ENCODE measurements at regions not wholly inside any gene's neighbourhood (a gene's known extent, or its start where the extent isn't known, plus 50 kb on each side); places are given as distances from the start of the nearest gene placed in this dataset.

GRCh38 chr1:38451541-38451993 is 405.0 kb upstream of the POU3F1 start:
- no peaks in the 10 kb centered on the region for H3K9me3 ChIP-seq (ENCODE audit: control insufficient read depth in 2 of 2, low read length in 2 of 2)
- no peak overlapping the region for H3K9ac ChIP-seq (ENCODE audit: low read length in 2 of 2)
- H3K4me3 ChIP-seq (ENCODE audit: low read length in 2 of 2) = no peak overlapping the region
- H3K27ac ChIP-seq (ENCODE audit: low read length) = no peak overlapping the region
- H3K4me1 ChIP-seq (ENCODE audit: control insufficient read depth, insufficient read depth, low read length) = no peaks in the 10 kb centered on the region
- no peaks in the 10 kb centered on the region for H3K36me3 ChIP-seq (ENCODE audit: control insufficient read depth in 2 of 2, insufficient read depth in 2 of 2, low read length in 2 of 2)
- peaks cover 0 to 6% of the 10 kb centered on the region in 2 donors for H3K27me3 ChIP-seq (ENCODE audit: control insufficient read depth in 1 of 2, insufficient read depth in 2 of 2, low read length in 2 of 2)

GRCh38 chr1:38448893-38449292 is 402.3 kb upstream of the POU3F1 start:
- Histone ChIP-seq H3K4me1 (ENCODE audit: control insufficient read depth, insufficient read depth, low read length) (no peaks in the 10 kb centered on the region), H3K9me3 (ENCODE audit: control insufficient read depth in 2 of 2, low read length in 2 of 2) (no peaks in the 10 kb centered on the region), H3K27me3 (ENCODE audit: control insufficient read depth in 1 of 2, insufficient read depth in 2 of 2, low read length in 2 of 2) (peaks cover 6 to 10% of the 10 kb centered on the region in 2 donors), H3K36me3 (ENCODE audit: control insufficient read depth in 2 of 2, insufficient read depth in 2 of 2, low read length in 2 of 2) (no peaks in the 10 kb centered on the region), H3K9ac (ENCODE audit: low read length in 2 of 2) (no peak overlapping the region), H3K27ac (ENCODE audit: low read length) (no peak overlapping the region), H3K4me3 (ENCODE audit: low read length in 2 of 2) (no peak overlapping the region)

DNA sequence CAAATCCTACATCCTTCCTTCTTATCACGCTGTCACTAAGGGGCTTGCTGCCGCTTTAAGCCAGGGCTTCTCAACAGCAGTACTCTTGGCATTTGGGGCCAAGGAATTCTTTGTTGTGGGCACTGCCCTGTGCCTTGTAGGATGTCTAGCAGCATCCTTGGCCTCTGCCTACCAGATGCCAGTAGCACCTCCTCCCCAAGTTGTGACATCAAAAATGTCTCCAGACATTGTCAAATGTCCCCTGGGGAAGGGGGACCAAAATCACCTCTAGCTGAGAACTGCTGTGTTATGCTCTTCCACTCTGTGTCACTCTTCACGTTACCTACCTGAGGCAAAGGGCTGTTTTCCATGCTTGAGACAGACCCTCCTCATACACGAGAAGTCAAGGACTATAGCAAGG is 400.3 kb upstream of the POU3F1 start:
- Histone ChIP-seq H3K27ac (ENCODE audit: low read length) (no peak overlapping the region), H3K4me3 (ENCODE audit: low read length in 2 of 2) (no peak overlapping the region), H3K9ac (ENCODE audit: low read length in 2 of 2) (no peak overlapping the region), H3K27me3 (ENCODE audit: control insufficient read depth in 1 of 2, insufficient read depth in 2 of 2, low read length in 2 of 2) (peaks cover 7 to 12% of the 10 kb centered on the region in 2 donors), H3K36me3 (ENCODE audit: control insufficient read depth in 2 of 2, insufficient read depth in 2 of 2, low read length in 2 of 2) (no peaks in the 10 kb centered on the region), H3K9me3 (ENCODE audit: control insufficient read depth in 2 of 2, low read length in 2 of 2) (peaks cover 0 to 3% of the 10 kb centered on the region in 2 donors), H3K4me1 (ENCODE audit: control insufficient read depth, insufficient read depth, low read length) (no peaks in the 10 kb centered on the region)

GRCh38 chr1:38444770-38445442 is 398.3 kb upstream of the POU3F1 start:
- Histone ChIP-seq H3K27me3 (ENCODE audit: control insufficient read depth in 1 of 2, insufficient read depth in 2 of 2, low read length in 2 of 2) (peaks cover 7 to 12% of the 10 kb centered on the region in 2 donors), H3K36me3 (ENCODE audit: control insufficient read depth in 2 of 2, insufficient read depth in 2 of 2, low read length in 2 of 2) (no peaks in the 10 kb centered on the region), H3K4me3 (ENCODE audit: low read length in 2 of 2) (no peak overlapping the region), H3K27ac (ENCODE audit: low read length) (no peak overlapping the region), H3K9ac (ENCODE audit: low read length in 2 of 2) (no peak overlapping the region), H3K9me3 (ENCODE audit: control insufficient read depth in 2 of 2, low read length in 2 of 2) (peaks cover 5 to 6% of the 10 kb centered on the region in 2 donors), H3K4me1 (ENCODE audit: control insufficient read depth, insufficient read depth, low read length) (no peaks in the 10 kb centered on the region)

- H3K36me3 ChIP-seq (ENCODE audit: control insufficient read depth in 2 of 2, insufficient read depth in 2 of 2, low read length in 2 of 2) = no peaks in the 10 kb centered on the region
- no peak overlapping the region for H3K27ac ChIP-seq (ENCODE audit: low read length)
- no peak overlapping the region for H3K4me3 ChIP-seq (ENCODE audit: low read length in 2 of 2)
- peaks cover 7 to 12% of the 10 kb centered on the region in 2 donors for H3K27me3 ChIP-seq (ENCODE audit: control insufficient read depth in 1 of 2, insufficient read depth in 2 of 2, low read length in 2 of 2)
- peaks cover 5 to 6% of the 10 kb centered on the region in 2 donors for H3K9me3 ChIP-seq (ENCODE audit: control insufficient read depth in 2 of 2, low read length in 2 of 2)
- no peaks in the 10 kb centered on the region for H3K4me1 ChIP-seq (ENCODE audit: control insufficient read depth, insufficient read depth, low read length)
- H3K9ac ChIP-seq (ENCODE audit: low read length in 2 of 2) = no peak overlapping the region
Observed at GRCh38 chr1:38444311-38444710, 397.7 kb upstream of the POU3F1 start.

GRCh38 chr1:38440402-38440801 is 393.8 kb upstream of the POU3F1 start:
- Histone ChIP-seq H3K27ac (ENCODE audit: low read length) (no peak overlapping the region), H3K4me3 (ENCODE audit: low read length in 2 of 2) (no peak overlapping the region), H3K4me1 (ENCODE audit: control insufficient read depth, insufficient read depth, low read length) (no peaks in the 10 kb centered on the region), H3K36me3 (ENCODE audit: control insufficient read depth in 2 of 2, insufficient read depth in 2 of 2, low read length in 2 of 2) (no peaks in the 10 kb centered on the region), H3K27me3 (ENCODE audit: control insufficient read depth in 1 of 2, insufficient read depth in 2 of 2, low read length in 2 of 2) (peaks cover 4 to 5% of the 10 kb centered on the region in 2 donors), H3K9ac (ENCODE audit: low read length in 2 of 2) (no peak overlapping the region), H3K9me3 (ENCODE audit: control insufficient read depth in 2 of 2, low read length in 2 of 2) (peaks cover 5 to 6% of the 10 kb centered on the region in 2 donors)

GRCh38 chr1:38436749-38437148 is 390.2 kb upstream of the POU3F1 start:
- Histone ChIP-seq H3K4me3 (ENCODE audit: low read length in 2 of 2) (no peak overlapping the region), H3K36me3 (ENCODE audit: control insufficient read depth in 2 of 2, insufficient read depth in 2 of 2, low read length in 2 of 2) (no peaks in the 10 kb centered on the region), H3K4me1 (ENCODE audit: control insufficient read depth, insufficient read depth, low read length) (no peaks in the 10 kb centered on the region), H3K27ac (ENCODE audit: low read length) (no peak overlapping the region), H3K27me3 (ENCODE audit: control insufficient read depth in 1 of 2, insufficient read depth in 2 of 2, low read length in 2 of 2) (peaks cover 0 to 2% of the 10 kb centered on the region in 2 donors), H3K9ac (ENCODE audit: low read length in 2 of 2) (no peak overlapping the region), H3K9me3 (ENCODE audit: control insufficient read depth in 2 of 2, low read length in 2 of 2) (peaks cover 2 to 5% of the 10 kb centered on the region in 2 donors)

GRCh38 chr1:38436006-38436405 is 389.4 kb upstream of the POU3F1 start:
- no peak overlapping the region for H3K4me3 ChIP-seq (ENCODE audit: low read length in 2 of 2)
- H3K36me3 ChIP-seq (ENCODE audit: control insufficient read depth in 2 of 2, insufficient read depth in 2 of 2, low read length in 2 of 2) = no peaks in the 10 kb centered on the region
- no peak overlapping the region for H3K27ac ChIP-seq (ENCODE audit: low read length)
- H3K9ac ChIP-seq (ENCODE audit: low read length in 2 of 2) = no peak overlapping the region
- H3K4me1 ChIP-seq (ENCODE audit: control insufficient read depth, insufficient read depth, low read length) = no peaks in the 10 kb centered on the region
- peaks cover 0 to 2% of the 10 kb centered on the region in 2 donors for H3K27me3 ChIP-seq (ENCODE audit: control insufficient read depth in 1 of 2, insufficient read depth in 2 of 2, low read length in 2 of 2)
- H3K9me3 ChIP-seq (ENCODE audit: control insufficient read depth in 2 of 2, low read length in 2 of 2) = peaks cover 0 to 5% of the 10 kb centered on the region in 2 donors

DNA sequence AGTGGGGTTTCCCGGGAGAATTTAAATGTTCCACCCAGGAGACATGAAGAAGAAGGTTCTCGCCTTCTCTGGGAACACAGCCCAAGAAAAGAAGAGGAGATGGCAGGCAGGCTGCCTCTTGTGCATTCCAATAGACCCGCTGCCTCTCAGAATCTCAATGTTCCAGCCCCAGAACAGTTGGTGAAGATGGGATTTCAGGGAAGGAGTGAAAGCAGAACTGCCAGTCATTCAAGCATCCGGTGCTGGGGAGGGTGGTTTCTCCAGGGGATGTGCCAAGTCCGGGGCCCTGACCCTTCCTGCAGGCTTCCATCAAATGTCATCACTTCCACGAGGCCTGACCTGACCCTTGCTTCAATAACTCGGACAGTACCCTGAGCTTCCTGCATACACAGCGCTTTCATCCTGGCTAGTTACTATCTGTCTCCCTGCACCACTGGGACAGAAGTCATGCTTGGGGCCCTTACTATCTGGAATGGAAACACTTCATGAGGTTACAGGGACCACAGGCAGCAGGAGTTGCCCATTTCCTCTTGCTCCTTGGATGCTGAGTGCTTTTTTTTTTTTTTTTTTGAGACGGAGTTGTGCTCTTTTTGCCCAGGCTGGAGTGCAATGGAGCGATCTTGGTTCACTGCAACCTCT is 386.6 kb upstream of the POU3F1 start:
- Histone ChIP-seq H3K9me3 (ENCODE audit: control insufficient read depth in 2 of 2, low read length in 2 of 2) (no peaks in the 10 kb centered on the region), H3K9ac (ENCODE audit: low read length in 2 of 2) (no peak overlapping the region), H3K36me3 (ENCODE audit: control insufficient read depth in 2 of 2, insufficient read depth in 2 of 2, low read length in 2 of 2) (no peaks in the 10 kb centered on the region), H3K27ac (ENCODE audit: low read length) (no peak overlapping the region), H3K27me3 (ENCODE audit: control insufficient read depth in 1 of 2, insufficient read depth in 2 of 2, low read length in 2 of 2) (peaks cover 0 to 2% of the 10 kb centered on the region in 2 donors), H3K4me1 (ENCODE audit: control insufficient read depth, insufficient read depth, low read length) (no peaks in the 10 kb centered on the region), H3K4me3 (ENCODE audit: low read length in 2 of 2) (no peak overlapping the region)

DNA sequence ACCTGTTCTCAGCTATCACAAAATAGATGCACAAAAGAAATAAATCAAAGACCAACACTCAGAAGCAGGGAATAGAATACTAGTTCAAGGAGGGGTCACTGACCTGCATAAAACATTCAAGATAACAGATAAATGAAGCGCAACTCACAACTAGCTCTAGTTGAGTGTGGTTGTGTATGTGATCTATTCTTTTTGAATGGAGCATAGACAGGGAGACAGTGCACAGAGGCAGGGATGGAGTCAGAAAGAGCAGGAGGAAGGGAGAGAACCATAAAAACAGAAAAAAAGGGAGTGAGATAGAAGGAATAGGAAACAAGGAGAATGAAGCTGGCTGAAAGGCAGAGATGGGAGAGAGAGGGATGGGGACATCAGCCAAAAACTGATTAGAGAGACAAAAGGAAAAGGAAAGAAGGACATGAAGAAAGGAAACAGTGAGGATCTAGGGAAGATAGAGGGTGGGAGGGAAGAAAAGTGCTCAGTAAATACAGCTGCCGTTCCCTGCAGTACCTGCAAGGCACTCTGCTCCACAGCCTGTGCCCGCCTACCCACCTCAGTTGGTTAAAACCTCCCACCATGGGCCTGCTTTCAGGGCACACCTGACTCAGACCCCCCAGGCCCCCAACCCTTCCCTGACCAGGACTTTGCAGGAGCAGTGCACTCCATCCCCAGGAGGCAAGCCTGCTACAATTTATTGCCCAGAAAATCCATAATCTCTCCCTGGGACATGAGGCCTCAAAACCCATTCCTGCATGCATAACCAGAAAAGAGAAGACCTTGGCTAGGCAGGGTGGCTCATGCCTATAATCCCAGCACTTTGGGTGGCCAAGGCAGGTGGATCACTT is 385.2 kb upstream of the POU3F1 start:
- Histone ChIP-seq H3K4me1 (ENCODE audit: control insufficient read depth, insufficient read depth, low read length) (no peaks in the 10 kb centered on the region), H3K9me3 (ENCODE audit: control insufficient read depth in 2 of 2, low read length in 2 of 2) (no peaks in the 10 kb centered on the region), H3K4me3 (ENCODE audit: low read length in 2 of 2) (no peak overlapping the region), H3K27me3 (ENCODE audit: control insufficient read depth in 1 of 2, insufficient read depth in 2 of 2, low read length in 2 of 2) (peaks cover 0 to 2% of the 10 kb centered on the region in 2 donors), H3K27ac (ENCODE audit: low read length) (no peak overlapping the region), H3K36me3 (ENCODE audit: control insufficient read depth in 2 of 2, insufficient read depth in 2 of 2, low read length in 2 of 2) (no peaks in the 10 kb centered on the region), H3K9ac (ENCODE audit: low read length in 2 of 2) (no peak overlapping the region)
